H9 (cell line): ENCODE measurements at regions not wholly inside any gene's neighbourhood (a gene's known extent, or its start where the extent isn't known, plus 50 kb on each side); places are given as distances from the start of the nearest gene placed in this dataset.
"Not testable (repeated sequence)": the region's sequence is repeated elsewhere in the genome, so short reads cannot be mapped to it uniquely, and the experiment has no call there.

Source experiments
- DNase-seq: peaks from one replicate; pipeline ENCODE4 v3.0.0-alpha.2; 2017
- H2AFZ ChIP-seq: one replicate; pipeline ENCODE4 v1.6.1; 2013; ENCODE audit warnings: mild to moderate bottlenecking, low read length, control low read depth, moderate library complexity
- H2AK5ac ChIP-seq: 2 replicates; pipeline ENCODE4 v1.6.1; 2013; ENCODE audit warnings: low read length, control low read depth, mixed read lengths; ENCODE audit not compliant: insufficient read length
- H2BK120ac ChIP-seq: one replicate; pipeline ENCODE4 v1.6.1; 2013; ENCODE audit warnings: low read depth, mild to moderate bottlenecking, low read length, control low read depth, inconsistent platforms; ENCODE audit not compliant: poor library complexity, severe bottlenecking
- H2BK12ac ChIP-seq: 2 replicates; pipeline ENCODE4 v1.6.1; 2013; ENCODE audit warnings: low read length, control low read depth, mixed read lengths, low read depth; ENCODE audit not compliant: insufficient read length
- H2BK15ac ChIP-seq: 2 replicates; pipeline ENCODE4 v1.6.1; 2013; ENCODE audit warnings: low read depth, low read length, control low read depth
- H2BK20ac ChIP-seq: one replicate; pipeline ENCODE4 v1.6.1; 2013; ENCODE audit warnings: low read depth, mild to moderate bottlenecking, low read length, control low read depth, inconsistent platforms; ENCODE audit not compliant: poor library complexity, severe bottlenecking
- H2BK5ac ChIP-seq: 2 replicates; pipeline ENCODE4 v1.6.1; 2013; ENCODE audit warnings: low read length, control low read depth, mixed read lengths; ENCODE audit not compliant: insufficient read length
- H3K14ac ChIP-seq: 2 replicates; pipeline ENCODE4 v1.6.1; 2013; ENCODE audit warnings: low read length, control low read depth; ENCODE audit not compliant: insufficient read depth
- H3K18ac ChIP-seq: 2 replicates; pipeline ENCODE4 v1.6.1; 2013; ENCODE audit warnings: low read depth, mild to moderate bottlenecking, mixed read lengths, low read length, control low read depth; ENCODE audit not compliant: insufficient read length
- H3K23ac ChIP-seq: 2 replicates; pipeline ENCODE4 v1.6.1; 2013; ENCODE audit warnings: low read length, control low read depth, mixed read lengths, low read depth; ENCODE audit not compliant: insufficient read length
- H3K23me2 ChIP-seq: 2 replicates; pipeline ENCODE4 v1.6.1; 2013; ENCODE audit warnings: low read depth, mild to moderate bottlenecking, mixed read lengths, low read length, control low read depth; ENCODE audit not compliant: insufficient read length, poor library complexity, severe bottlenecking
- H3K27ac ChIP-seq: 2 replicates; pipeline ENCODE4 v1.5.1; 2013; ENCODE audit warnings: low read length, control low read depth, mixed read lengths, low read depth; ENCODE audit not compliant: insufficient read length
- H3K27me3 ChIP-seq: 2 replicates; pipeline ENCODE4 v1.6.1; 2013; ENCODE audit warnings: low read length, control low read depth, inconsistent platforms; ENCODE audit not compliant: insufficient read depth
- H3K4ac ChIP-seq: 2 replicates; pipeline ENCODE4 v1.6.1; 2013; ENCODE audit warnings: low read depth, mild to moderate bottlenecking, control low read depth, inconsistent platforms, low read length, moderate library complexity
- H3K4me1 ChIP-seq: 2 replicates; pipeline ENCODE4 v1.6.1; 2013; ENCODE audit warnings: low read length, control low read depth, inconsistent platforms; ENCODE audit not compliant: insufficient read depth
- H3K4me2 ChIP-seq: 2 replicates; pipeline ENCODE4 v1.6.1; 2013; ENCODE audit warnings: low read length, control low read depth, mixed read lengths; ENCODE audit not compliant: insufficient read length, insufficient read depth
- H3K56ac ChIP-seq: 2 replicates; pipeline ENCODE4 v1.6.1; 2013; ENCODE audit warnings: low read depth, mild to moderate bottlenecking, mixed read lengths, low read length, control low read depth; ENCODE audit not compliant: insufficient read length
- H3K79me1 ChIP-seq: 2 replicates; pipeline ENCODE4 v1.6.1; 2013; ENCODE audit warnings: low read depth, mild to moderate bottlenecking, moderate library complexity, low read length, control low read depth, inconsistent platforms; ENCODE audit not compliant: insufficient read depth, poor library complexity, severe bottlenecking
- H3K79me2 ChIP-seq: 2 replicates; pipeline ENCODE4 v1.6.1; 2013; ENCODE audit warnings: low read length, control low read depth, inconsistent platforms; ENCODE audit not compliant: insufficient read depth
- H3K9ac ChIP-seq: 2 replicates; pipeline ENCODE4 v1.6.1; 2013; ENCODE audit warnings: low read length, control low read depth, mixed read lengths; ENCODE audit not compliant: insufficient read length; ENCODE audit errors: extremely low read depth
- H3K9me3 ChIP-seq: one replicate; pipeline ENCODE4 v1.6.1; 2013; ENCODE audit warnings: low read depth, low read length, inconsistent platforms; ENCODE audit not compliant: control insufficient read depth
- H3T11ph ChIP-seq: one replicate; pipeline ENCODE4 v1.6.1; 2013; ENCODE audit warnings: mild to moderate bottlenecking, low read length, control low read depth, inconsistent platforms
- H4K20me1 ChIP-seq: one replicate; pipeline ENCODE4 v1.6.1; 2013; ENCODE audit not compliant: control insufficient read depth, insufficient read length, insufficient read depth
- H4K5ac ChIP-seq: 2 replicates; pipeline ENCODE4 v1.6.1; 2013; ENCODE audit warnings: low read depth, mild to moderate bottlenecking, mixed read lengths, low read length, control low read depth; ENCODE audit not compliant: insufficient read length
- H4K8ac ChIP-seq: replicated peaks from 2 replicates; pipeline ENCODE4 v1.6.1; 2013; ENCODE audit warnings: low read length, control low read depth, mixed read lengths, low read depth; ENCODE audit not compliant: insufficient read length
- H4K91ac ChIP-seq: 2 replicates; pipeline ENCODE4 v1.6.1; 2013; ENCODE audit warnings: low read depth, mild to moderate bottlenecking, moderate library complexity, mixed read lengths, low read length, control low read depth; ENCODE audit not compliant: insufficient read length
- H3K27ac Mint-ChIP-seq, 3 experiments: 2 replicates in 2 of 3; 3 replicates in 1 of 3; pipeline ENCODE4 v1.8.0; 2020 to 2021; ENCODE audit warnings: mixed read lengths in 3 of 3, mild to moderate bottlenecking in 1 of 3, moderate library complexity in 1 of 3
- H3K27me3 Mint-ChIP-seq: 2 replicates; pipeline ENCODE4 v1.8.0; 2021; ENCODE audit warnings: low read depth, mild to moderate bottlenecking, moderate library complexity, mixed read lengths
- H3K36me3 Mint-ChIP-seq, 3 experiments: 2 replicates in 2 of 3; 3 replicates in 1 of 3; pipeline ENCODE4 v1.8.0; 2020 to 2021; ENCODE audit warnings: low read depth in 3 of 3, mixed read lengths in 3 of 3; ENCODE audit not compliant: insufficient read depth in 1 of 3
- H3K4me1 Mint-ChIP-seq, 2 experiments: 2 replicates each; pipeline ENCODE4 v1.8.0; 2020; ENCODE audit warnings: mixed read lengths in 2 of 2
- H3K4me3 Mint-ChIP-seq, 2 experiments: 2 replicates in 1 of 2; 3 replicates in 1 of 2; pipeline ENCODE4 v1.8.0; 2020 to 2021; ENCODE audit warnings: mild to moderate bottlenecking in 2 of 2, mixed read lengths in 2 of 2, moderate library complexity in 1 of 2
- H3K9me3 Mint-ChIP-seq, 2 experiments: 2 replicates in 1 of 2; 3 replicates in 1 of 2; pipeline ENCODE4 v1.8.0; 2020; ENCODE audit warnings: mild to moderate bottlenecking in 2 of 2, mixed read lengths in 2 of 2, moderate library complexity in 1 of 2
- WGBS: extraction: QIAGEN DNeasy Blood & Tissue Kit; methylation state at CpG from one replicate; pipeline ENCODE4 v1.1.7; 2013; ENCODE audit warnings: missing lambda C conversion rate, low lambda C conversion rate, mixed read lengths; ENCODE audit not compliant: insufficient read length; ENCODE audit errors: extremely low coverage; 5-methylcytosine and 5-hydroxymethylcytosine counted together

DNA sequence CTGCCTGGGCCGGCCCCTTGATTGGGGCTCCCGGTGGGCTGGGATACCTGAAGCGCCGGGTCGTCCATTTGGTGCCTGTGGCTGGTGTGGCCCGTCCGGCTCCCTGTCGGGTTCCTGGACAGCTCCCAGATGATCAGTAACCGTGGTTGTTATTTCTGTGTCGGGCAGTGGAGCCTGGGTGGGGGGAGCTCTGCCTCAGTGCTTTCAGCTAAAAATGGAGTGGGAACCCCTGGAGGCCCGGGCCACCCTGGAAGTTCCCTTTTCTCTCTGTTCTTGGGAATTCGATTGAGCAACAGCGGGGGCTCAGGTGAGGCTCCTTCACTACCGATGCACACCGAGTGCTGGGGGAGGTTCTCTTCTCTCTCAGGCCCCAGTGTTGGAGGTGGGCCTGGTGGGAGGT is 197.4 kb downstream of the TMEM121 start:
- H3K4me3 Mint-ChIP-seq, H4K8ac ChIP-seq, H3K4me2 ChIP-seq, H3K4me1 Mint-ChIP-seq, H3K27ac Mint-ChIP-seq, H4K5ac ChIP-seq, H3K27ac ChIP-seq, H4K91ac ChIP-seq, H2BK15ac ChIP-seq, H3K9me3 ChIP-seq, H2AK5ac ChIP-seq, H3K9ac ChIP-seq, H3K27me3 Mint-ChIP-seq, H3K23me2 ChIP-seq, H2AFZ ChIP-seq, H2BK5ac ChIP-seq, H2BK12ac ChIP-seq, H4K20me1 ChIP-seq, H3K14ac ChIP-seq, H3K79me1 ChIP-seq, H3K4ac ChIP-seq, H3K4me1 ChIP-seq, H3K18ac ChIP-seq, H3K79me2 ChIP-seq, H3K23ac ChIP-seq, H3T11ph ChIP-seq, H2BK20ac ChIP-seq, DNase-seq, H2BK120ac ChIP-seq, H3K27me3 ChIP-seq, H3K56ac ChIP-seq: not testable (repeated sequence)
- no CpG with 5 or more reads among the region's 15 CpGs for WGBS
- peaks cover 52 to 60% of the 10 kb centered on the region in 2 experiments for H3K9me3 Mint-ChIP-seq
- peaks cover 5 to 14% (median 7%) of the 10 kb centered on the region in 3 experiments; a peak in 6 of 7 replicates for H3K36me3 Mint-ChIP-seq

DNA sequence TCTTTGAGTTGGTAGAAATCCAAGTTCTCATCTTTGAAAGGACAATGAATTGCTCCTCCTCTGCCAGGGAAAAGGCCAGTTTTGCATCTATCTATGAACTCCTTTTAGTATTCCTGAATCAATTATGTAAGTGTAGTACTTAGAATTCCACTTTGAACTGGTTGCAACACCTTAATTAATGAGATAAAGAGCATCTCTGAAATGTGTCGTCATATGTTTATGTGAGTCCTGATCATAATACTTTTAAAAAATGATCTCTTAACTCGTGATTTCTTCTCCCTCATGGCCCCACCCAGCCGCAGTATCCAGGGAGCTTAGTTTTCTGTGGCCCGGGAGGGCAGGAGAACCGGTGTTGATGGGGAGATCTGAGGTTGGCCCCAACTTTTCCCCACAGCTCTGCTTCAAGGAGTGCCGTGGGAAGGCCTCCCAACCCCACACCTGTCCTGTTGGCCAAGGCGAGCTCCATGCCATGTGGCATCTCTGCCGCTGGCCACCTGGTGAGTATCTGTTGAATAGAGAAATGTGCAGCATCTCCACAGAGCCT is 203.5 kb downstream of the TMEM121 start:
- not testable (repeated sequence) for H3K18ac ChIP-seq, H2AFZ ChIP-seq, DNase-seq, H2BK20ac ChIP-seq, H3T11ph ChIP-seq, H3K79me1 ChIP-seq, H3K56ac ChIP-seq, H3K27ac ChIP-seq, H2BK15ac ChIP-seq, H3K4ac ChIP-seq, H3K27me3 ChIP-seq, H3K4me2 ChIP-seq, H3K4me1 ChIP-seq, H4K91ac ChIP-seq, H3K23me2 ChIP-seq, H4K20me1 ChIP-seq, H4K8ac ChIP-seq, H4K5ac ChIP-seq, H2BK12ac ChIP-seq, H3K4me3 Mint-ChIP-seq, H3K14ac ChIP-seq, H3K4me1 Mint-ChIP-seq, H2BK120ac ChIP-seq, H3K27me3 Mint-ChIP-seq, H3K27ac Mint-ChIP-seq, H3K9ac ChIP-seq, H3K79me2 ChIP-seq, H2AK5ac ChIP-seq, H2BK5ac ChIP-seq, H3K23ac ChIP-seq
- H3K9me3 ChIP-seq = peaks cover 54% of the 10 kb centered on the region
- peaks cover 20 to 32% (median 21%) of the 10 kb centered on the region in 3 experiments; a peak in 6 of 7 replicates for H3K36me3 Mint-ChIP-seq
- no CpG with 5 or more reads among the region's 8 CpGs for WGBS
- H3K9me3 Mint-ChIP-seq = peaks cover 74 to 76% of the 10 kb centered on the region in 2 experiments
